ENCODE measurements at regions not wholly inside any gene's neighbourhood (a gene's known extent, or its start where the extent isn't known, plus 50 kb on each side); places are given as distances from the start of the nearest gene placed in this dataset.

- DNase-seq: no peak
These were observed 310.4 kb downstream of the ACTL7B start for GRCh38 chr9:108545436-108545835.

DNA sequence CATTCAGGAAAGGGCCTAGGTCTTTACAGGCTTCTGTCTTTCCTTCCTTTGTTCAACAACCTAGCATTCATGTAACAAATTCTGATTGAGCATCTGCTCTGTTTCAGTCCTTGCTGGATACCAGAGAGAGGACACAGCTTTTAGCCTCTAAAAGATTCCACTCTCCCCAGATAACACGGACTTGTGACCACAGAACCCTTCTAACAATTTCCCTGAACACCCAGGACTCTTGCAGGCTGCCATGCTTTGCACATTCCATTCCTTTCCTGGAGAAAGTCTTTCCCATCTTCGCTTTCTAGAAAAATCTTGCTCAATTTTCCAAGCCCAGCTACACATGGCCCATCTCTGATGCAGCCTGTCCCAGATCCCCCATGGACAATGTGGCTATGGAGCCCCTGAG lies 310.9 kb downstream of the ACTL7B start:
- no peak for DNase-seq

DNA sequence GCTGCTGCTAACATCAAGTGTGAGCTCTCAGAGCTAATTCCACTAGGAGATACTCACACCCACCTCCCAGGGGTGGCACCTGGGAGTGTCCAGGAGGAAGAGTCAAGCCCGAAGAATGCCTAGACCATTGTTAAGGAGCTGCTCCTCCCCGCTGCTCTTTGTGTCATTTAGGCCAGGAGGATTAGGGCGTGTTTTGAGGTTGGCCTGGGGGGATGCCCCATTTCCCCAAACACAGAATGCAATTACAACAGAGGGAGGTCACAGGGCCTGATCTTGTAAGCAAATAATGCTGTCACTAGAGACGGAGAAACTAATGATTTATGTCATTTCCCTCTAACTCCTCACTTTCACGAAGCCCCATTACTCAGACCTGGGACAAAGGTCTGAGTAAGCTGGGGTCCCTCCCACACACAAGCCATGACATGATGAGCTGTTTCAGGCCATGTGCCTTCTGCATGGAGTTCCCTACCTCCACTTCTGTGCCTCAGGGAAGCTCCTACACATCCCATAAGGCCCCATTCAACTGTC lies 312.5 kb downstream of the ACTL7B start:
- no peak for DNase-seq

DNA sequence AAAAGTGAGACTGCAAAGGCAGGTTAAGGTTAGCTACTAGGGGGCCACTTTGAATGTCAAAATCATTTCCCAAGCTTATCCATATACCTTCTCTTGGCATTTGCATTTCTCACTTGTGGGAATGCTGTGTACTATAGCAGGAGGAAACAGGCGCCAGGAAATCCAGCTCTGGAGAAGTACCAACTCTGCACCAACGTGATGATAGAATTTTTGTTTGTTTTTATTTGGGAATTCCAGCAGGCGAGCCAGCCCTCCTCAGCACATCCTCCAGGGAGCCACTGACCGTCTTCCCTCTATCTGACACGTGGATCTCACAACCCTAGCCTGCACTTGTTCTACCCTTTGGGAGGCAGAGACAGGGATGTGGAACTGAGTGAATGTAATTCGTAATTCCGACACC lies 318.0 kb downstream of the ACTL7B start:
- DNase-seq: no peak

DNA sequence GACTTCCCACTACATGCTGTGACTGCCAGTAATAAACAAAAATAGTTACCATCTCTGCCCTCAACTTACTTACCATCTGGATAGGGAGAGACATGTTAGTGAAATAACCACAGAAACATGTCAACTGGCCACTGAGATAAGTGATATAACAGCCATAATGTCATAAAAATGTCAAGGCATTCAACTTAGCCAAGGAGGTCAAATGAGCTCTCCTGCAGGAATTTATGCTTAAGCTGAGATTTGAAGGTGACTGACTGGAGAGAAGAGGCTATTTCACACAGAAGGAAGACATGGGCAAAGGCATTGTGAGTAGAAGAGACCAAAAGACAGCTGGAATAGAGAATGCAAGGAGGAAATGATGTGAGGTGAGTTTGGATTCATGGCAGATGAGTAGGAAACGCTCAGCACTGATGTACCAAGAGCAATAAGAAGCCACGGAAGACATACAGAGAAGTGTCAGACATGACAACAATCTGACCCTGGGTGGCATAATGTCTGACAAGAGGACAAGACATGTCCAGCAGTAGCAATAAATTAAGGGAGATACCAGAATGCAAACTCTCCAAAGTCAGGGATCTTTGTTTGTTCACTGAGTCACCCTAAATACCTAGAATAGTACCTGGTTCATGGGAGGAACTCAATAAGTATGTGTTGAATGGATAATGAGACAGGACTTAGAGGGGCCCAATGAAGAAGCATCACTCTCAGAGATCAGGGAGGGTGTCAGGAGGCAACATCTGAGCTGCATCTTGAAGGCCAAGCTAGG lies 318.8 kb downstream of the ACTL7B start:
- DNase-seq: no peak

- no peak for DNase-seq
These were observed 320.3 kb downstream of the ACTL7B start for GRCh38 chr9:108535526-108535925.

DNA sequence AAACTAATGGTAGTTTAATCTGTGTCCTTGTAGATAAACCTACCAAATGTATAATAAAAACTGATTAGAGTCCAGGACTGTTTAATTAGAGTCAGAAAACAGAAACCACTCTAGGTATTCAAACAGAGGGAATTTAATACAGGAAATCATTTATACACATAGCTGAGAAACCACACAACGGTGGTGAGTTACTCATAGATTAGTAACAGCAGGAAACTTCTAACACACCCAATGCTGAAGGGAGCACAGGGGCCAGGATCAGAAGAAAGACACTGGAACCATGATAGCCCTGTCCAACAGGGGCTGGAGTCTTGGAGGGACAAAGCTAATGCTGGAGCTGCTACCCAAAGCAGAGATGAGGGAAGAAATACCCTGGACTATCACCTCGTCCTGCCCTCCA lies 321.0 kb downstream of the ACTL7B start:
- no peak for DNase-seq

GRCh38 chr9:108530141-108530540 lies 325.6 kb downstream of the ACTL7B start:
- DNase-seq: no peak

GRCh38 chr9:108528231-108528630 lies 327.6 kb downstream of the ACTL7B start:
- DNase-seq: no peak

GRCh38 chr9:108526518-108526917 lies 329.3 kb downstream of the ACTL7B start:
- DNase-seq: no peak

DNA sequence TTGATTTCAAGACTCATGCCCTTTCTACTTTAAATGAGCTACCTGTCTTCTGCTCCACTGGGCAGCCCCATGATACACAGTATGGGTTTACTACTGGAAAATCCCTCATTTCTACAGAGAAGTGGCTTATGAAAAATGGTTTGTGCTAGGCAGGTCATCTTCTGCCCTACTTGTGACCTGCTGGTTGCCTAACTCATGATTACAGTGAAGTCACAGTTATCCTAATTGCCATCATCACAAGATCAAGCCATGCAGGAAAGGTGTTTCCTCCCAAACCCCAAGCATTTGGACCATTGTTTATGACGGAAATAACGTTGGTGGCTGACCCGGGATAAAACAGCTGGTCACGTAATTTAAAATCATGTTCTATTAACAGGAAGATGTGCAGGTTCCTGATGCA lies 330.6 kb downstream of the ACTL7B start:
- no peak for DNase-seq

DNA sequence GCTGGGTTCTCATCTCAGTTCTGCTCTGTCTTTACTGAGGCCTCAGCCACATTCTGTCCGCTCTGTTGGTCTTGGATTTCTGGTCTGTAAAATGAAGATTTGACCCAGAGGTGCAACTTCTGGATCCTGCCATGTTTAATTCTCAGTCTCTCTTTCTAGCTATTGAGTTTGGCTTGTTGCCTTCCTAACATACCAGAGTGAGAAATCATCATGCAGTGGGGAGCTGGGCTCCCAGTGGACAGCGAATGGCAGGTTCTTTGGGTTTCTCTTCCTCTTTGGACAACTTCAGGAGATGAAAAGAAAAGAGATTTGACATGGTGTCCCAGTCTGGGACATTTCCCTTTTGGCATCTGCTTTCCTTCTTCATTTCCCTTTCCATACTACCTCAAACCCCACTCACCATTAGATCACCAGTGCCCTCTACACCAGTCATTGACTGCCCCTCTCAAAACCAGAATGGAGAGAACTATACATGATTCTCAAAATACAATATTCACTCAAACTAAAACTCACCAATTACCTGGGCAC lies 334.7 kb downstream of the ACTL7B start:
- no peak for DNase-seq

DNA sequence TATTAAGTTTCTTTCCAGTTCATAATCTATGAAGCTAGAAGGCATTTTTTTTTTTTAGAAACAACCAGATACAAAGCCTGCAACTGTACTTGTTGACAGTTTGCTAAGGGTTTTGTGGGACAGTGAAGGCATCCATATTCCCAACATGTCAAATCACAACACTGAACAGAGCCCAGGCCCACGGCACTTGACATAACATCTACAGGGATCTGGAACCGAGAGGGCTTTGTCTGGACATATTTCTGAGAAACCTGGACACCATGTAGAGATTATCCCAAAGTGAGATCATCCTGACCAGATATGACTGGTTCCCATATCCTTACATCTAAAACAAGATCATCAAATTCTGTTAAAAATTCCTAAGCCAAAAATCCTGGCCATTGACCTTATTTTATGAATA lies 336.3 kb downstream of the ACTL7B start:
- DNase-seq: no peak

DNA sequence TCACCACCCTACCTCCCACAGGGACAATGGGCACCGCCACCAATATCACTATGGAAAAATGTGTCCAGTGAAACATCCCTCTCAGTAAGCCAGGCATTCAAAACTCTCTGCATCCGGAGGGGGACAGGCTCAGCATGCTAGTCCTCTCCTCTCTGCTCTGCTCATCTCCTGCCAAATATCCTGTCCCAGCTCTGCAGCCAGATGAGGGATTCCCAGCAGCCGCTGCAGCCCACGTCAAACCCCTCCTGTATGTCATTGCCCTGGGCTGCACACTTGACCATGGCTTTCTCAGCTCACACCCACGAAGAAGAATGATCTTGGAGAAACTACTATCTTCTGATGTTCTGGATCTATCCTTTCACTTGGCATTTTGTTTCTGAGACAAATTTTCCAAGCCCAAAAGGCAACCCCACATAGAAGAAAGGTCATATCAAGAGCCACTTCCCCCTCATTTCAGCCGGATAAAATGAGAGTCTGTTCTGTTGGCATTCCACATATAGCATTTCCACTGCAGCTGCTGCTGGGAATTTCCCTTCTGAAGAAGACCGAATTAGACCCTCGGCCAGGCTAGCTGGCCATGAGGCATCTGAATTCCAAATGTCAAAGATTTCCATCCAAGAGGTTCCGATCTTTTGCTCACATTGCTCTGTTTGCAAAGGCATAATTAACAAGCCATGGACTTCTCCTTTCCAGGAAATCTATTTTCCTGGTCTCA lies 338.0 kb downstream of the ACTL7B start:
- DNase-seq: no peak

- no peak for DNase-seq
These were observed 339.4 kb downstream of the ACTL7B start for GRCh38 chr9:108516391-108516790.

DNA sequence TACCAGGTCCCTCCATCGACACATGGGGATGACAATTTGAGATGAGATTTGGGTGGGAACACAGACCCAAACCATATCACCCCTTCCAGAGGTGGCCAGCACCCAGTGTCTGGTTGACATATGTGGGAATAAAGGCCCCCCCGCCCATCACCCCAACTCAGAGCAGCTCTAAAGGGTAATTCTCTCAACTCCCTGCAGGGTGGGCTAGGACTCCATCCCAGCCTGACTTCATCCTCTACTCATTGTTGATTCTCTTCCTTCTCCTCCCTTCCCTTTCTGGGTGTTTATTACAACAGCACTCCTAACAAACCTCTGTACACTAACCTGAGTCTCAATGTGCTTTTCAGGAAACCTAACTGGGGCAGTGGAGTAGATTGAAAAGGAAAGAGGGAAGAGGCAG lies 339.9 kb downstream of the ACTL7B start:
- DNase-seq: no peak

- DNase-seq: no peak
These were observed 343.2 kb downstream of the ACTL7B start for GRCh38 chr9:108512426-108513173.

GRCh38 chr9:108511307-108511706 lies 344.5 kb downstream of the ACTL7B start:
- no peak for DNase-seq

GRCh38 chr9:108496846-108497245 lies 358.9 kb downstream of the ACTL7B start:
- DNase-seq: no peak

DNA sequence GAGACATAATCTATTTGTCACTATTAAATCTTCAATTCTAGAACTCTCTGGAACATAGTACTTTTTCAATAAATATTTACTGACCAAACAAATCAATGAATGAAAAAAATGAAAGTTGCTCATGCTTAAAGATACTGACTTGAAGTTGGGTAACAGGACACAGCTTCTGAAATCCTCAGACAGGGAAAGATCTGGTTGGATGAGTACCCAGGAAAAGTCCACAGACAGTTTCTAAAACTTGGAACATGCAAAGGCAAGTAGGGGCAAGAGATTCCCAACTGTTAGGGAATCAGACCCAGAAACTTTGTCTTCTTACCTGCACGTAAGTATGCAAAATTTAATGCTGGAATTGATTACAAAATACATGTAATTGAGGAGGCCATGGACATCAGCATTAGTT lies 366.2 kb downstream of the ACTL7B start:
- DNase-seq: no peak

DNA sequence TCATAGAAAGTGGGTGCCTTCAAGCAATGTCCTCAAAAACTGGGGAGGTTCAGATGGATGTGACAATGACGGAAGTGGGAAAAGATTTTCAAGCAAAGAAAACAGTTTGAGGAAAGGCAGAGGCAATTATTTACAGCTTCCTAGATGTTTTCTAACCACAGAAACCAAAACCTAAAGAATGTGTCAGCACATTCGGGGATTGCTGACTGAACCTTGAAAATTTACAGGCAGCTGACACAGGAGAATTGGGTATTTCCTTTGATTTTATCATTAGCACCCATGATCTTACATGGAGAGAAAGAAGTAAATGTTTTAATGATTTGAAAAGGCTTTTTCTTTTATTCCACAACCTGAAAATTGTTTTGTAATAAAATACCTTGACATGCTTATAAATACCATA lies 369.0 kb downstream of the ACTL7B start:
- no peak for DNase-seq

GRCh38 chr9:108484468-108484867 lies 371.3 kb downstream of the ACTL7B start:
- DNase-seq: no peak

GRCh38 chr9:108483676-108484075 lies 372.1 kb downstream of the ACTL7B start:
- DNase-seq: no peak
